HG03039 (cell line): ENCODE measurements at regions not wholly inside any gene's neighbourhood (a gene's known extent, or its start where the extent isn't known, plus 50 kb on each side); places are given as distances from the start of the nearest gene placed in this dataset.
"Not testable (repeated sequence)": the region's sequence is repeated elsewhere in the genome, so short reads cannot be mapped to it uniquely, and the experiment has no call there.

Source experiments
- ATAC-seq: cut with Tn5 transposase; IDR thresholded peaks from one replicate; pipeline ENCODE4 v1.9.1; 2021; ENCODE audit warnings: mild to moderate bottlenecking, moderate library complexity; ENCODE audit not compliant: unreplicated experiment

GRCh38 chr7:155395176-155395797 is 62.6 kb upstream of the EN2 start:
- no peak for ATAC-seq

- ATAC-seq: no peak
These were observed 61.3 kb upstream of the EN2 start for GRCh38 chr7:155396661-155397060.

GRCh38 chr7:155397758-155398714 is 59.9 kb upstream of the EN2 start:
- ATAC-seq: not testable (repeated sequence)

- ATAC-seq: no peak
These were observed 59.0 kb upstream of the EN2 start for GRCh38 chr7:155398944-155399343.

GRCh38 chr7:155399577-155399976 is 58.4 kb upstream of the EN2 start:
- no peak for ATAC-seq

GRCh38 chr7:155401231-155401630 is 56.7 kb upstream of the EN2 start:
- ATAC-seq: no peak

GRCh38 chr7:155401884-155402283 is 56.0 kb upstream of the EN2 start:
- ATAC-seq: no peak

GRCh38 chr7:155402941-155403340 is 55.0 kb upstream of the EN2 start:
- no peak for ATAC-seq

GRCh38 chr7:155404976-155405375 is 53.0 kb upstream of the EN2 start:
- ATAC-seq: no peak

- ATAC-seq: no peak
These were observed 52.3 kb upstream of the EN2 start for GRCh38 chr7:155405399-155406318.

GRCh38 chr7:155407799-155408198 is 50.1 kb upstream of the EN2 start:
- ATAC-seq: no peak
